OCI-LY7 (cell line): ENCODE measurements at regions not wholly inside any gene's neighbourhood (a gene's known extent, or its start where the extent isn't known, plus 50 kb on each side); places are given as distances from the start of the nearest gene placed in this dataset.
A peak's percentile ranks its signal among the peaks of the same experiment; 100 is the strongest.

Experiments used
- EZH2phosphoT487 ChIP-seq: fragments of 200-600 bp; sonication (generic); IDR thresholded peaks from 2 replicates; pipeline ENCODE4 v1.6.1; 2018; ENCODE audit warnings: low read depth, borderline replicate concordance, mild to moderate bottlenecking, mixed run types, antibody characterized with exemption, low read length, moderate library complexity, mixed read lengths
- TF ChIP-seq, protein P1 (sequence below): fragments of 200-600 bp; sonication (generic); conservative IDR thresholded peaks from 2 replicates; pipeline ENCODE4 v1.5.1; 2014; ENCODE audit warnings: mild to moderate bottlenecking, antibody characterized with exemption, low read length, moderate library complexity, mixed read lengths

- TF ChIP-seq, protein P1, sequence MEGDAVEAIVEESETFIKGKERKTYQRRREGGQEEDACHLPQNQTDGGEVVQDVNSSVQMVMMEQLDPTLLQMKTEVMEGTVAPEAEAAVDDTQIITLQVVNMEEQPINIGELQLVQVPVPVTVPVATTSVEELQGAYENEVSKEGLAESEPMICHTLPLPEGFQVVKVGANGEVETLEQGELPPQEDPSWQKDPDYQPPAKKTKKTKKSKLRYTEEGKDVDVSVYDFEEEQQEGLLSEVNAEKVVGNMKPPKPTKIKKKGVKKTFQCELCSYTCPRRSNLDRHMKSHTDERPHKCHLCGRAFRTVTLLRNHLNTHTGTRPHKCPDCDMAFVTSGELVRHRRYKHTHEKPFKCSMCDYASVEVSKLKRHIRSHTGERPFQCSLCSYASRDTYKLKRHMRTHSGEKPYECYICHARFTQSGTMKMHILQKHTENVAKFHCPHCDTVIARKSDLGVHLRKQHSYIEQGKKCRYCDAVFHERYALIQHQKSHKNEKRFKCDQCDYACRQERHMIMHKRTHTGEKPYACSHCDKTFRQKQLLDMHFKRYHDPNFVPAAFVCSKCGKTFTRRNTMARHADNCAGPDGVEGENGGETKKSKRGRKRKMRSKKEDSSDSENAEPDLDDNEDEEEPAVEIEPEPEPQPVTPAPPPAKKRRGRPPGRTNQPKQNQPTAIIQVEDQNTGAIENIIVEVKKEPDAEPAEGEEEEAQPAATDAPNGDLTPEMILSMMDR, result peak; percentile 81
- no peak for TF ChIP-seq EZH2phosphoT487
Observed at GRCh38 chr7:80060218-80060806, 74.3 kb upstream of the GNAI1 start.
